ENCODE measurements at regions not wholly inside any gene's neighbourhood (a gene's known extent, or its start where the extent isn't known, plus 50 kb on each side); places are given as distances from the start of the nearest gene placed in this dataset.

DNA sequence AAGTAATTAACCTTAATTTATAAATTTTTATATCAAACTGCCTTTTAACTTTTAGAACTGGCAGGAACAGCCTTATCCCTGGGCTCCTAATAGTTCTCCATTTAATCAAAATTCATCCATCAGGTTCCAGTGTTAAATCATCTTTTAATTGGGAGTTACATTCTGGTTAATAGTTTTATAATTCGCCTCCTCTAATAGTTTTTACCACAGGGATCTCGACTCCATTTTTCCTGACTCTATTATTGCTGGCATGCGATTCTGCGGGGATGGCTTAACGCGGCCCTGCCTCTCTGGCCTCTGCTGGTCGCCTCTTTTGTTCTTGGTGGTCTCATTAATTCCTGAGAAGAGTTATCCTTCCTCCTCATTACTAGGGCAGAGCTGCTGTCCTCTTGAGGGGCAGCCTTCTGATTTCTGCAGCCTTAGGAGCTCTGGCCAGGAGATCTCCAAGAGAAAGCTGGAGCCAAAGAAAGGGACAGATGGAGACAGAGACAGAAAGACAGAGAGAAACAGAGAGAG, 71.1 kb downstream of the MRM1 start:
- Histone ChIP-seq H3K36me3 (ENCODE audit: control insufficient read depth, insufficient read depth, low read length) (no peaks in the 10 kb centered on the region), H3K4me3 (ENCODE audit: low read depth, low read length) (no peak overlapping the region), H3K27me3 (ENCODE audit: control insufficient read depth, insufficient read depth, low read length) (peaks cover 11% of the 10 kb centered on the region)
- FAIRE-seq (no peak), DNase-seq (ENCODE audit: low read depth) (no peak)
- TF ChIP-seq, protein P1, sequence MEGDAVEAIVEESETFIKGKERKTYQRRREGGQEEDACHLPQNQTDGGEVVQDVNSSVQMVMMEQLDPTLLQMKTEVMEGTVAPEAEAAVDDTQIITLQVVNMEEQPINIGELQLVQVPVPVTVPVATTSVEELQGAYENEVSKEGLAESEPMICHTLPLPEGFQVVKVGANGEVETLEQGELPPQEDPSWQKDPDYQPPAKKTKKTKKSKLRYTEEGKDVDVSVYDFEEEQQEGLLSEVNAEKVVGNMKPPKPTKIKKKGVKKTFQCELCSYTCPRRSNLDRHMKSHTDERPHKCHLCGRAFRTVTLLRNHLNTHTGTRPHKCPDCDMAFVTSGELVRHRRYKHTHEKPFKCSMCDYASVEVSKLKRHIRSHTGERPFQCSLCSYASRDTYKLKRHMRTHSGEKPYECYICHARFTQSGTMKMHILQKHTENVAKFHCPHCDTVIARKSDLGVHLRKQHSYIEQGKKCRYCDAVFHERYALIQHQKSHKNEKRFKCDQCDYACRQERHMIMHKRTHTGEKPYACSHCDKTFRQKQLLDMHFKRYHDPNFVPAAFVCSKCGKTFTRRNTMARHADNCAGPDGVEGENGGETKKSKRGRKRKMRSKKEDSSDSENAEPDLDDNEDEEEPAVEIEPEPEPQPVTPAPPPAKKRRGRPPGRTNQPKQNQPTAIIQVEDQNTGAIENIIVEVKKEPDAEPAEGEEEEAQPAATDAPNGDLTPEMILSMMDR (IDR thresholded peaks at IDR 0.05; ENCODE audit: insufficient read depth, low read length, severe bottlenecking), result no peak

DNA sequence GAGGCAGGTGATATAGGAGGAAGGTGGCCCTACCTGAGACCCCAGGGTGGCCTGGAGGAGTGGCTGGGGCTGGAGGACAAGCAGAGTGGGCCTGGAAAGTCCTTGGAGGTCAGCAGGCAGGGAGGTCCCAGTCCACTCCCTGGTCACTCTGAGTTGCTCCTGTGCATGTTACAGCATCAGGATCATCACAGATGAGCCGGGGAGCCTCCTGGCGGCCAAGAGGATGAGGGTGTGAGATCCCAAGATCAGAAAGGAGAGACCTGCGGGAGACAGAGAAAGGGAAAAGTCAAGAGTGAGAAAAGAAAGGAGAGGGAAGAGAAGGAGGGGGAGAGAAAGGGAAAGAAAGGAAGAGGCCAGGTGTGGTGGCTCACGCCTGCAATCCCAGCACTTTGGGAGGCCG, 71.7 kb downstream of the MRM1 start:
- FAIRE-seq, result no peak
- H3K27me3 ChIP-seq (ENCODE audit: control insufficient read depth, insufficient read depth, low read length), result peaks cover 11% of the 10 kb centered on the region
- H3K36me3 ChIP-seq (ENCODE audit: control insufficient read depth, insufficient read depth, low read length), result no peaks in the 10 kb centered on the region
- TF ChIP-seq, protein P1 (IDR thresholded peaks at IDR 0.05; ENCODE audit: insufficient read depth, low read length, severe bottlenecking), result no peak
- no peak overlapping the region for H3K4me3 ChIP-seq (ENCODE audit: low read depth, low read length)
- no peak for DNase-seq (ENCODE audit: low read depth)

DNA sequence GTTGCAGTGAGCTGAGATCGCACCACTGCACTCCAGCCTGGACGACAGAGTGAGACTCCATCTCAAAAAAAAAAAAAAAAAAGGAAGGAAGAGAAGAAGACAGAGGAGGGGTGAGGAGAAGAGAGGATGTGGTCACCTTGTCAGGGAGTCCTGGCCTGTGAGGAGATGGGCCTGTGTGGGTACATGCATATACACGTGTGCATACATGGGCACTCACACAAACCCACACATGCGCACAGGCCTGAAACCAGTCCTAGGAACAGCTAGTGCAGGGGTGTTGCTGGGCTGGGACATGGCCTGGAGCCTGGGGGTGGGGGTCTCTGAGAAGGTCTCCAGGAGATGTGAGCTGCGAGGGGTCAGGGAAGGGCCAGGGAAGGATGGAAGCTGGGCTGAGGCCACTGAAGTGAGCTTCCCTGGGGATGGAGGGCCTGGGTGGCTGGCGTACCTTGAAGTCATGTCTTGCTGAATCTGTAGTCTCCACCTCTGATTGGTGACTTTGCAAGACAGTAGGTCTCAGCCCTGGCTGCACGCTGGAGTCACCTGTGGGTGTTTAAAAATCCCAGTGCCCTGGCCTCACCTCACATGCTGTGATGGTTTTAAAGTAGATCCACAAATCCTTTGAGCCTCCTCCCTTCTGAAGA, 72.4 kb downstream of the MRM1 start:
- FAIRE-seq, result no peak
- Histone ChIP-seq H3K27me3 (ENCODE audit: control insufficient read depth, insufficient read depth, low read length) (peaks cover 11% of the 10 kb centered on the region), H3K36me3 (ENCODE audit: control insufficient read depth, insufficient read depth, low read length) (no peaks in the 10 kb centered on the region), H3K4me3 (ENCODE audit: low read depth, low read length) (no peak overlapping the region)
- no peak for DNase-seq (ENCODE audit: low read depth)
- TF ChIP-seq, protein P1 (IDR thresholded peaks at IDR 0.05; ENCODE audit: insufficient read depth, low read length, severe bottlenecking), result no peak

DNA sequence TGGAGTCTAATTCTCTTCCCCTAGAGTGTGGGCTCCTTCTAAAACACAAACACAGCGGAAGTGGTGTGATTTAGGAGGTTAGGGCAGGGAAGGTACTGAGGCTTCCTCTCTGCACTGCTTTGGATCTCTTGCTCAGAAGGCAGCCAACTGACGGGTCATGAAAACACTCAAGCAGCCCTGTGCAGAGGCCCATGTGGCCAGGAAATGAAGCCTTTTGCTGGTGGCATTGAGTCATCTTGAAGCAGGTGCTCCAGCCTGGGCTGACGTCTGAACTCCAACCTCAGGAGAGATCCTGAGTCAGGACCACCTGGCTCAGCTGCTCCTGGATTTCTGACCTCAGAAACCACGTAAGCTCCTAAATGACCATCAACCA, 72.9 kb downstream of the MRM1 start:
- Histone ChIP-seq H3K27me3 (ENCODE audit: control insufficient read depth, insufficient read depth, low read length) (peaks cover 11% of the 10 kb centered on the region), H3K36me3 (ENCODE audit: control insufficient read depth, insufficient read depth, low read length) (no peaks in the 10 kb centered on the region), H3K4me3 (ENCODE audit: low read depth, low read length) (no peak overlapping the region)
- DNase-seq (ENCODE audit: low read depth), result no peak
- no peak for FAIRE-seq
- TF ChIP-seq, protein P1 (IDR thresholded peaks at IDR 0.05; ENCODE audit: insufficient read depth, low read length, severe bottlenecking), result no peak

DNA sequence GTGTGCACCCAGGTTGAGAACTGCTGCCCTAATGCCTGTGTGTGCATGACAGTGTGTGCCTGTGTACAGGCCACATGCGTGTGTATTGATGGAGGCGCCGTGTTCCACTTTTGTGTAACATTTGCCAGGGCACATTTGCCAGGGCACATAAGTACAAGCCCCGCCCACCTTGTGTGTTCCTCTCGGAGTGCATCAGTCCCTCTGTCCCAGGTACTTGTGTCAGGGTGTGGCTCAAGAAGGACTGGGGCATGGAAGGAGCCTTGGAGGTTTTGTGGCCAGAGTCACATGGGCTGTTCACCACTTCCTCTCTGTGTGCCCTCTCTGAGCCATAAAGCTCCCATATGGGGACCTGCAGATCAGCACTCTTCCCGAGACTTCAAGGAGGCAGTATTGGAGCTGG, 73.9 kb downstream of the MRM1 start:
- peaks cover 8% of the 10 kb centered on the region for H3K27me3 ChIP-seq (ENCODE audit: control insufficient read depth, insufficient read depth, low read length)
- no peak for FAIRE-seq
- H3K4me3 ChIP-seq (ENCODE audit: low read depth, low read length), result no peak overlapping the region
- H3K36me3 ChIP-seq (ENCODE audit: control insufficient read depth, insufficient read depth, low read length), result no peaks in the 10 kb centered on the region
- no peak for DNase-seq (ENCODE audit: low read depth)
- TF ChIP-seq, protein P1 (IDR thresholded peaks at IDR 0.05; ENCODE audit: insufficient read depth, low read length, severe bottlenecking), result no peak

DNA sequence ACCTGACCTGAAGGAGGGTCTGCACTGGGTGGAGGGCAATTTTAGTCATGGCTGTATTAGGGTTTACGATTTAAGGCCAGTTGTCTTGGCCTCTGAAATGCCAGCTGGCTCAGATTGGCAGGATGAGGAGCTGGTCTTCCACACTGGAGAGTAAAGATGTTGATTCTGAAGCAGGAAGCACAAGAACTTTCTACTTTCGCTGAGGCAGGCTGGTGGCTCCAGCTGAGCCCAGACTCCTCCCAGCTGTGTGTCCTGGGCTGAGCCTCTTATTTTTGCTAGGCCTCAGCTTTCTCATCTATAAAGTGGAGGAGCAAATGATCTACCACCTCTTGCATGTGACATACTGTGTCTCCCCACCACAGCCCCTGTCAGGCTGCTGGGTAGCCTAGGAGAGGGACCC, 74.4 kb downstream of the MRM1 start:
- Histone ChIP-seq H3K4me3 (ENCODE audit: low read depth, low read length) (no peak overlapping the region), H3K27me3 (ENCODE audit: control insufficient read depth, insufficient read depth, low read length) (peaks cover 10% of the 10 kb centered on the region), H3K36me3 (ENCODE audit: control insufficient read depth, insufficient read depth, low read length) (no peaks in the 10 kb centered on the region)
- TF ChIP-seq, protein P1 (IDR thresholded peaks at IDR 0.05; ENCODE audit: insufficient read depth, low read length, severe bottlenecking), result no peak
- FAIRE-seq (no peak), DNase-seq (ENCODE audit: low read depth) (no peak)

All from bronchial epithelial cell (primary cell).